Thyroid gland (tissue), 4 donors: ENCODE measurements at regions not wholly inside any gene's neighbourhood (a gene's known extent, or its start where the extent isn't known, plus 50 kb on each side); places are given as distances from the start of the nearest gene placed in this dataset.

Experiments
- POLR2A ChIP-seq, 2 donors: fragments of 450-650 bp; IDR thresholded peaks; one replicate each; pipeline ENCODE4 v1.6.1; 2017; ENCODE audit warnings: antibody characterized with exemption in 2 of 2, mild to moderate bottlenecking in 2 of 2, moderate library complexity in 1 of 2
- TF ChIP-seq, protein P1 (sequence below), 6 experiments: fragments of 200-600 bp in 3 of 6; fragments of 450-650 bp in 3 of 6; sonication (generic) in 3 of 6; IDR thresholded peaks; one replicate each; pipeline ENCODE4 v1.5.1; 2016 to 2019; ENCODE audit warnings: antibody characterized with exemption in 6 of 6, mild to moderate bottlenecking in 2 of 6, inconsistent platforms in 1 of 6, moderate library complexity in 1 of 6

DNA sequence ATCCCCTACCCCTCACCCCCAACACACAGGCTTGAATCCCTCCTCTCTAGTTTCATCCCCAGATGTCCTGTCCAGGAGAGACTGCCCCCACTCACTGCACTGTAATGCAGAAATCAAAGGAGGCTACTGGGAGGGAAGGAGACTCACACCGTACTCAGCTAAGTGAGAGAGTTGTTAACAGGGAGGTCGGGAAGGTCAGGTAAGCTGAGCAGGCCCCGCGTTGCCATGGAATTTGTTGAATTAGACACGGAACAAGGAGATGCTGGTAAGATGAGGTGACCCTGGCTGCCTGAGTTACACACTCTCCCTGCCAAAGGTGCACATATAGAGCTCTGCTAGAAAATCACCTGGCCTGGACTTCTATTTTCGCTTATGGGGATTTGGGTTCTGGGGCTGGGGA, 197.9 kb downstream of the NXPE2 start:
- TF ChIP-seq, protein P1, sequence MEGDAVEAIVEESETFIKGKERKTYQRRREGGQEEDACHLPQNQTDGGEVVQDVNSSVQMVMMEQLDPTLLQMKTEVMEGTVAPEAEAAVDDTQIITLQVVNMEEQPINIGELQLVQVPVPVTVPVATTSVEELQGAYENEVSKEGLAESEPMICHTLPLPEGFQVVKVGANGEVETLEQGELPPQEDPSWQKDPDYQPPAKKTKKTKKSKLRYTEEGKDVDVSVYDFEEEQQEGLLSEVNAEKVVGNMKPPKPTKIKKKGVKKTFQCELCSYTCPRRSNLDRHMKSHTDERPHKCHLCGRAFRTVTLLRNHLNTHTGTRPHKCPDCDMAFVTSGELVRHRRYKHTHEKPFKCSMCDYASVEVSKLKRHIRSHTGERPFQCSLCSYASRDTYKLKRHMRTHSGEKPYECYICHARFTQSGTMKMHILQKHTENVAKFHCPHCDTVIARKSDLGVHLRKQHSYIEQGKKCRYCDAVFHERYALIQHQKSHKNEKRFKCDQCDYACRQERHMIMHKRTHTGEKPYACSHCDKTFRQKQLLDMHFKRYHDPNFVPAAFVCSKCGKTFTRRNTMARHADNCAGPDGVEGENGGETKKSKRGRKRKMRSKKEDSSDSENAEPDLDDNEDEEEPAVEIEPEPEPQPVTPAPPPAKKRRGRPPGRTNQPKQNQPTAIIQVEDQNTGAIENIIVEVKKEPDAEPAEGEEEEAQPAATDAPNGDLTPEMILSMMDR (IDR thresholded peaks at IDR 0.05) = no peak
- no peak for TF ChIP-seq POLR2A (IDR thresholded peaks at IDR 0.05)
